Suppressor macrophage (primary cell): ENCODE measurements at regions not wholly inside any gene's neighbourhood (a gene's known extent, or its start where the extent isn't known, plus 50 kb on each side); places are given as distances from the start of the nearest gene placed in this dataset.

Source experiments
- DNase-seq, 4 experiments: peaks; one replicate each; pipeline ENCODE4 v3.0.0-alpha.2; 2020 to 2022

DNA sequence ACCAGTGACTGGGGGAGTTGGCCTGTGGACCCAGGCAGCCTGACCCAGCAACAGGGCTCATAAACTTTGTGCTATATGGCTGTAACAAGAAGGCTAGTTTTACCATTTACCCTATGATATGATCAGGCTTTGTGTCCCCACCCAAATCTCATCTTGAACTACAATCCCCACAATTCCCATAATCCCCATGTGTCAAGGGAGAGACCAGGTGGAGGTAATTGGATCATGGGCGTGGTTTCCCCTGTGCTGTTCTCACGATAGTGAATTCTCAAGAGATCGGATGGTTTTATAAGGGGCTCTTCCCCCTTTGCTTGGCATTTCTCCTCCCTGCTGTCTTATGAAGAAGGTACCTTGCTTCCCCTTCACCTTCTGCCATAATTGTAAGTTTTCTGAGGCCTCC lies 111.2 kb upstream of the NLRP1 start:
- no peak for DNase-seq

DNA sequence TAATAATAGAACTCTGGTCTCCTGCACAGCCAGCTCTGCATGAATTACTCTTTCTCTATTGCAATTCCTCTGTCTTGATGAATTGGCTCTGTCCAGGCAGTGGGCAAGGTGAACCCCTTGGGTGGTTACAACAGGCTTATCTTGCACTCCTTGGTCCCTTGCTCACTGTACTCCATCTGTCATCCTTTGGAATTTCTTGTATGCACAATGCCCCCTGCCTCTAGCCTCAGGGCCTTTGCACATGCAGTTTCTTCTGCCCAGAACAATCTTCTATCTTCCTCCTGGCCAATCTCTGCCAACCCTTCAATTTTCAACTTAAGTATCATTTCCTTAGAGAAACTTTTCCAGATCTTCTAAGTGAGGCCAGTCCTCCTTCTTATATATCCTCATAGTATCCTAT lies 114.7 kb upstream of the NLRP1 start:
- DNase-seq, result no peak

DNA sequence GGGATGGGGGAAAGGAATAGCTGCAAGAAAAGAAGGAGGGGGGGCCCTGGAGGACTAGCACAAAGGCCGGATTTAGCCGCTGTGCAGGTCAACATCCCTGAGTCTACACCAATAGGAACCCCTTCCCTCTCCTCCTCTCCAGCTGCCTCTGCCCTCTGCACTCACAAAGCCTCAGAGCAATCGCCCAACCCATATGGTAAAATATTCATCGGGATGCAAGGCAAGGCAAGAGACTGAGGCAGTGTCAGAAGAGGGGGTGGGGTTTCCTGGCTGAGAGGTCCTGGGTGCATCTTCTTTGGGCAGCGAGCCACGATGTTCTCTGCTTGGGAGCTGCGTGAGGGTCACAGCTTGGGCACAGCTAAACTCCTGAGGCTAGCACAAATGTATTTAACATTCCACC lies 115.5 kb upstream of the NLRP1 start:
- no peak for DNase-seq

DNA sequence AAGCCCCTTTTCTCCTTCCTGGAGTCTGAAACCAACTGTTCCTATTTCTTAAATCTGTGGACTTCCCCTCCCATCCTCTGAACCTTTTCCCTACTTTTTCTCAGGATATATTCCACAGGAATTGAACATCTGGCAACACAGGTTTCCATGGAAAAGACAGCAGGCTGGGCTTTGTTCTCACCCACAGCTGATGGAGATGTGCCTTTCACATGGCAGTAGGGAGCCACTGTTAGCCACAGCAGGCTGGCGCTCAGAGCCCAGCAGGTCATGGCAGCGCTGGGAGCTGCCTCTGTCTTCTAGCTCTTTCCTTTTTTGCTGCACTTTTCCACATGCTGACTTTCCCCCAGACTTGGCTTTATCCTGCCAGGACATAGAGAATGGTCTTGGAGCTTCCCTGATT lies 116.4 kb upstream of the NLRP1 start:
- no peak for DNase-seq

DNA sequence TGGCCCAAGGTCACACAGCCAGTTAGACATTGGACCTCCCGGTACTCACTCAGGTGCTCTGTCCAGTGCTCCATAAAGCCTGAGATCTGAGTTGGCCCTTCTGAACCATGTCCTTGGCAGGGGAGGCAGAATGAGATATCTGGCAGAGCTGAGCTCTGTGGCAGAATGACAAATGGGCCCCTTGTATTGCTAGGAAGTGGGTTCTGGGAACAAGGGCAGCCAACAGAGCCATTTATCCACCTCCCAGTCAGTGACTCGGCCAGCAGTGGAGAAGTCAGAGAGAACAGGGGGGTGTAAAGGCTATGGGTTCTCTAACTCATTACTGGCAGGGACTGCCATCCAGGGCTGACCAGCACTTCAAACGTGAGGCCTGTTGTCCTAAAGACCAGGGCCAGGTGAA lies 117.1 kb upstream of the NLRP1 start:
- DNase-seq, result no peak

DNA sequence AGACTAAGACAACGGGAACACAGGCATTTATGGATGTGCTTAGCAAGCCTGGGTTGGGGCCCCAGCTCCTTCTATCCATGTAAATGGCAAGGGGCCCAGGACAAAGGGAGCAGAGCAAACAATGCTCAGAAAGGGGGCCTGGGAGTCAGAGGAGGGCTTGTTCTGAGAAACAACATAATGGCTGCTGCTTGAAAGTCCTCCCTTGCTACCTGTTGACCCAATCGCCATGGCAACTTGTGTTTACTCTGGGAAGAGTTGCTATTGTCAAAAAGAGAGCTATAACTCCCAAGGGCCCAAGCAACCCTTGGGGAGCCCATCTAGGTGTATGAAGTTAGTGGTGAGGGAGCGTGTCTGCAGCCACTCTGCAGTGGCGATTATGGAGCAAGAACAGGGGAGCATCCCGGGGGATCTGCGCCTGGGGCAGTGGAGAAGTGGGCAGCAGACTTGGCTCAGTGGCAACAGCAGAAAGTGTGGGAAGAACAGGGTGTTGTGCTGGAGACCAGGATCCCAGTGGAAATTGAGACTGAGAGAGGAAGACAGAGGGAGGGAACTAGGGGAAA lies 118.7 kb upstream of the NLRP1 start:
- no peak for DNase-seq

DNA sequence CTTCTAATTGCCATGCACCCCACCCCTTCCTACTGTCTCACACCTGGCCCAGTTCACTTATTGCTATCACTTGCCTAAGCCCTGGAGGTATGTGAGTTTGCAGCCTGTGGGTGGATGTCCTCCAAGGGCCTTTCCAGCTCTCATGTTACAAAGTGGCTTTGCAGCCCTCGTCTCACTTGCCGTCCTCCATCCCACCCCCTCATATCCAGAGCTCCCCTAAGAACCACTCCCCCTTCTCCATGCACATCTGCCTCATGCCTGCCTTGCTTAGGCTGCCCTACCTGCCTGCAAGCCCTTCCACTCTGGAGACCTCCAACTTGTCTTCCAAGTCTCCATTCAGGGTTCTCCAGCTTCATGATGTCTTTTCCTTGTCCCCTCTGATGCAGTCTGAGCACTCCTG lies 119.4 kb upstream of the NLRP1 start:
- no peak for DNase-seq

DNA sequence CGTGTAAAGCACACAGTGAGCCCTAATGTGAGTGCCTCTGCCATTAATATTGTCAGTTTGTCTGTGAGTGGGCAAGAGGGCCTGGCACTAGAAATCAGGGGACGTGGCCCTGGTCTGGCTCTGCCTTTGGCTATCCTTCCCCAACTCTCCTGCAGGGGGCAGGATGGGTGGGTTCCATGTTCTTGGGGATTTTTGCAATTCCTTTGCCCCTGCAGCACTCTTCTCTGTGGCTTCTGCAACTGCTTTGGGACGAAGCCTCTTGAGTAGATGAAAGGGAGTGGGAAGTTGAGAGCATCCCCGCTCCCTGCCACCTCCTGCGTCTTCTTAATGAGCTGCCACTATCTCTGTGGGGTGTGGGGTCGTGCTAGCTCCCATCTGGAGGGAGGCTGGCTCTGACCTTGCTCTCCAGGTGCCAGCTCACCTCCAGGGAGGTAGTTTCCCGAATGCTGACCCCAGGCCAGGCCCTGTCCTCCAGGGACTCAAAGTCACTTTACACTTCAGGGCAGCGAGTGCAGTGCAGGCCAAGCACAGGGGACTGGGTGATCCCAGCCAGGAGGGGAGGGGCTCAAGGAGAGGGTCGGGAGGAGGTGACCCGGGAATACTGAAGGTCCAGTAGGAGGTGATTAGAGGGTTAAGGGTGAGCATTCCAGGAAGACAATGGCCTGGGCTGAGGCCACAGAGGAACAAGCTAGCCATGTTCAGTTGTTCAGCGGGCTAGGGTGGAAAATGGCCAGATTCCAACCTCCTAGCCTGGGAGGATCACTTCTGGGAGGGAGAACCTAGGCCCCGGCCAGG lies 121.0 kb upstream of the NLRP1 start:
- DNase-seq, result peak in 2 of 4 experiments; percentile 28 to 37

DNA sequence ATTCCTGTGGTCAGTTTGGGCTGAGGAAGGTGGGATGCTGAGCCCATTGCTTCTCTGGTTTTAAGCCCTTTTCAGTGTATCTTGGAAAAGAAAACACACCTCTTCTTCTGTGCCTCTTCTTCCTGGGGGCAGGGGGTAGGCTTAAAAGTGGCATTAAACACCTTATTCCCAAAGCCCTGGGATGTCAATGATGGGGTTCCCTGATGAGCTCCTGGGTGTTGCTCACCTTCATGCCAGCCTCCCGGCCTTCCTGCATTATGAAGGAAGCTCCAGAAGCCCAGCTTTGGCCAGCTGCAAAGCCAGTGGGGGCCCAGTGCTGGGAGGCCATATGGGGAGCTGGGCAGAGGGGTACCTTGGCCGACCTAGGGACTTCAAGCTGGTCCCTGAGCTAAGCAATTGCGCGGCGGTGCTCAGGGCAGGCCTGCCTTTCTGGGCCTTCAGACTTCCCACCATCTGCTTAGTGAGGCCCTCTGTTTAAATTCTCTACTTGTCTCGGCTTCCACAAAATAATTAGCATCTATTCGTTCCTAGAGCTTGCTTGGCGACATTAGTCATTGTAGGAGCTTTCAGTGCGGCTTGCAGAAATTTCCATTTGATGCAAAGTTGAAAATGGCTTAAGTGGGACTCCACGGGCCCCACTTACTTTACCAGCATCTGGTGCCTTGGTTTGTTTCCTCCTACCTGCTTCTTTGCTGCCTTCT lies 121.7 kb upstream of the NLRP1 start:
- DNase-seq, result no peak

DNA sequence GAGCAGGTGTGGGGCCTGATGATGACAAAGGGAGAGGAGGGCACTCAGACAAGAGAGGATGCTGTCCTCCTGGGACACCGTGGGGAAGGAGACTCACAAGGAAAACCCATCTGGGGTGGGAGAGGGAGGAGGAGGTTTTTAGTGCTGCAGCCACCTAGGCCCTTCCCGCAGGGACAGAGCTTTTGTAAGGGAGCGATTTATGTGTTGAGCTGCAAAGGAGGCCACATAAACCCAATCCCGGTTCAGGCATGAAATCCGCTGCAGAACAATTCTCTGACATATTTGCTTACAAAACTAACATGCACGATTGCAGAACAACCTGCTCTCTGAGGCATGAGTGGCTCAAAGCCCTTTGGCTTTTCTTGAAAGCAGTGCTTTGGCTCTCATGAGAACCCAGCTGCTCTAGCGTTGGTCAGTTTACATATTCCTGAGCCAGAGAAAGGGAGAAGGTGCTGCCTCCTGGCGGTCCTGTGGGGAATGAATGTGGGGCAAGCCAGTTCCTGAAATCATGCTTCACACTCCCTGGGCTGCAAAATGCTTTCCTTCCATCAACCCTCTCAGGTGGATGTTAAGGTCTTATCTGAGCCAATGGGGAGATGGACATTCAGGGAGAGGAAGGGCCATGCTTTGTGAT lies 122.4 kb upstream of the NLRP1 start:
- DNase-seq, result peak; percentile 73 to 86 (median 84)

DNA sequence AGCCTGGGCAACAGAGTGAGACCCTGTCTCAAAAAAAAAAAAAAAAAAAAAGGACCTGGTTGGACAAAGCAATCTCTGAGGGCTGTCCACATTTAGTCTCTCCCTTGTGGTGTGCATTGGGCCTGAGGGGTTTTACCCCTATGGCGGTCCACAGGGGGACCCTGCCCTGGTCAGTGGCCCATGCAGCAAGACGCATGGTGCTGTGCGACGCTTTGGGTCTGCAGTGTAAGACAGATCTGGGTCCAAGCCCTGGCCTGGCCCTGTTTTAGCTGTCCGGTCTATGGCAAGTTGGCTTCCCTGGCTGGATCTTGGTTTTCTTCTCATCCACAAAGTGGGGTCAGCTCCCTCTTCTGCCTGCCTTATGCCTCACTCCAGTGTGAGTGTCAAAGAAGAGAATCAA lies 123.2 kb upstream of the NLRP1 start:
- no peak for DNase-seq

DNA sequence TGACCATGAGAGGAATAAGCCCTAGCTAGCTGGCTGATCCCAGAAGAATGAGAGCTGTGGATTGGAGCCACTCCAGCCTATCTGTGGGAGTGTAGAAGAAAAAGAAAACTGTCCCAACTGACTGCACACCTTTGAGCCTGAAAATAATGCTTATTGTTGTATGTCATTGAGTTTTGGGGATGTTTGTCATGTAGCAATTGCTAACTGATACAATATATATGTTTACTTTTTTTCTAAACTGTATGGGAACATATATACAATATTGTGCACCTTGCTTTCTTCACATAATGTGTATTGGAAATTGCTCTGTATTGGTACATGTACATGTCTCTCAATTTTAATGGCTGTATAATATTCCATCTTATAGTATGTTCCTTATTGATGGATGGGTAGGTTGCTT lies 124.0 kb upstream of the NLRP1 start:
- no peak for DNase-seq

DNA sequence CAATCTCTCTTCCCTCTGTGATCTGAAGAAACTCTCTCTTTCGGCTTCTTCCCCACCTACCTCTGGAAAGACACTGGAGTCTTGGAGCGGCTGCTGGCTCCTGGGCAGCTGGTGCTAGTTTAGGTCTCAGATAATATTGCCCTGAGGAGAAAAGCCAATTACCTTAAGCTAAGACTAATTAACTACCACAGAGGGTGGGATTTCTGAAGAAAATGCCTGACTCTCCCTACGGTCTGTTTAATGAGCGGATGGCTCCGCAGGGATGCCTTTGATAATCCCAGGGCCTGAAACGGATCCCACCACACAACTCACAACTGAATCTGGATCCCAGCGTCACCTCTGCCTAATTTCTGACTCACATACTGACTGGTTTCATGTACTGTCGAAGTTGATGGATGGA lies 127.0 kb upstream of the NLRP1 start:
- no peak for DNase-seq

DNA sequence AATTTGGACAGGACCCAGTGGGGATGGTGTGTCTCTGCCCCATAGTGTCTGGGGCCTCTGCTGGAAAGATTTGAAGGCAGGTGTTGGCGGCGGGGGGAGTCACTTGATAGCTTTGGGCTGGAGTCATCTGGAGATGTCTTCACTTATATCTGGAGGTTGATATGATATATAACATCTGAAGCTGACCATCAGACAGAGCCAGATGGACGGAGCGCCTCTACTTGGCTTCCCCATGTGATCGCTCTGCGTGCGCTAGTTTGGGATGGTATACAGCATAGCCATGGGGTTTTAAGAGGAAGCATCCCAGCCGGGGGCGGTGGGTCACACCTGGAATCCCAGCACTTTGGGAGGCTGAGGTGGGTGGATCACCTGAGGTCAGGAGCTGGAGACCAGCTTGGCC lies 130.7 kb upstream of the NLRP1 start:
- DNase-seq, result no peak

DNA sequence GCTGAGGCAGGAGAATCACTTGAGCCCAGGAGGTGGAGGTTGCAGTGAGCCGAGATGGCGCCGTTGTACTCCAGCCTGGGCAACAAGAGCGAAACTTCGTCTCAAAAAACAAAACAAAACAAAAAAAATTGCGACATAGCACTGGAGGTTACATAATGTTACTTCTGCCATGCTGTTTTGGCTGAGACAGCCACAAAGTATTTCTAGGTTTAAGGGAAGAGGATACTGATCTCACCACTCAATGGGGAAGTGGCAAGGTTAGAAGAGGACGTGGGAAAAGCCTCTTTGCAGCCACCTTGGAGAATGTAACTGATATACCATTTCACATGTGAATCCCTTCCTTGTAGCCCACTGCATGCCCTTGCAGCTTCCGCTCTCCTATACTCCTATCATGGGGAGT lies 131.2 kb upstream of the NLRP1 start:
- peak; percentile 78 to 92 (median 88) for DNase-seq

DNA sequence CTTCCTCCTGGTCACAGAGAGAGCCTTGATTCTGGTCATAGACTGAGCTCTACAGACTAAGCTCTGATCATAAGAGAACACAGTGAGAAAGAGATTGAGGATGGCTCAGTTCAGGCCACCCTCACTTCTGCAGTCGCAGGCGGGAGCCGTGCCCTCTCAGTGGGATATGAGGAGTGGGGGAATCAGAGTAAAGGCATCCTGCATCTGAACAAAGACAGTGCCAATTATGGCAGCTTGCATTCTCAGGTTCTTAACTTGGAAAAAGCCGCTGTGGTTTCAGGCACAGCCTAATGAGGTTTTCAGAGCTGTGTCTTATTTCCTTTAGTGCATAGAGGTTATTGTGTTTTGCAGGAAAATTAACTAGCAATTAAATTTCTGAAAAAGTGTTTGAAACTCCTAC lies 134.4 kb upstream of the NLRP1 start:
- no peak for DNase-seq

DNA sequence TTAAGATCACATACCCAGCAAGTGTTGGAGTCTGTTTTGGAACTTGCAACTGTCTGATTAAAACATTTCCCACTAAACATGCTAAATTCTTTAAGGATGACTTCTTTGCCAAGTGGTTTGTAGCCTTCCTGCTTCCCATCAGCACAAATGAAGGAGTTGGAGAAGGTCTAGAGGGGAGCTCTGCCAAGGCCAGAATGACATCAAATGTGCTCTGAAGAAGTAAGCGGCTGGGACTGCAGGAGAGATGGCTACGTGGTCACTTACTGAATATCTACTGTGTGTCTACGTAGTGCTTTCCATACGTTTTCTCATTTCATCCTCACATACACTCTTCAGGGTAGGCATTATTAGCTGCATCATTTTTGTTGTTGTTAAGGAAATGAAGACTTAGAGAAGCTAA lies 135.7 kb upstream of the NLRP1 start:
- DNase-seq, result no peak

DNA sequence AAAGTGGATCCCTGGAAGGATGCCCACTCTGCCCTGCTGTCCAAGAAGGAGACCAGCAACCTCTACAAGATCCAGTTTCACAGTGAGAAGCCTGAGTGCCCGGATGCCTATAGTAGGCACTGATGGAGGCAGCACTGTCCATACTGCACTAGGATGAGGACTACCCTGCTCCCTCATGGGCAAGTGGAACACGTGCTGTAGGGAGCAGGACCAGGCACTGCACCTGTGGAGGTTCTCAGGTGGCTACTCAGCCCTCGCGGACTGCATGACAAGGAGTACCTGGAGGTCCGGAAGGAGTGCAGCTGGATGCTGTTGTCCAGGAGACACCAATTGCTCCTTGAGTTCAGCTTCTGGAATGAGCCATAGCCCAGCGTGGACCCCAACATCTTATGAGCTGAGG lies 146.1 kb upstream of the NLRP1 start:
- DNase-seq, result no peak

DNA sequence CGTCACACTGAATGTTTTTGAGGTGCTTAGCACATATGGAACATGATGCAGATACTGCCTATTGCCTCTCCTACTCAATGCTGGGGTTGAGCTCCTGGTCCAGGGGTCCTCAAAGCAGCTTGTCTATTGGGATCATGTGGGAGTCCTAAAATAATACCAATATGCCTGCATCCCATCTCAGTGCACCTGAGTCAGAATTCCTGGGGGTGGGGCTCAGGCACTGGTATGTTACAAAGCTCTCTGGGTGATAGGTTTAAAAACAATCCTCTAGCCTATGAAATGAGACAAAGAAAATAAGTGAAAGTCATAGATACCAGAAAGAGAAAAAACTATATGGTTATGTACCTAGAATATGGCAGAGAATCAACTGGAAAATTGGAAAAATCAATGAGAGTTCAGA lies 156.6 kb upstream of the NLRP1 start:
- no peak for DNase-seq

DNA sequence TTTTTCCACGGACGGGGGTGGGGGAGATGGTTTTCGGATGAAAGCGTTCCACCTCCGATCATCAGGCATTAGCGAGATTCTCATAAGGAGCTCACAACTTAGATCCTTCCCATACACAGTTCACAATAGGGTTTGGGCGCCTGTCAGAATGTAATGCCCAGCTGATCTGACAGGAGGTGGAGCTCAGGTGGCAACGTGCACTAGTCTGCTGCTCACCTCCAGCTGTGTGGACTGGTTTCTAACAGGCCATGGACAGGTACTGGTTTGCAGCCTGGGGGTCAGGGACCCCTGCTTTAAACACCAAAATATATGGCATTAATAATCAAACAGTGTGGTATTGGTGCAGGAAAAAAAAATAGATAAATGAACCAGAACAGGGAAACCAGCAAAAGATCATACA lies 157.5 kb upstream of the NLRP1 start:
- DNase-seq, result no peak

DNA sequence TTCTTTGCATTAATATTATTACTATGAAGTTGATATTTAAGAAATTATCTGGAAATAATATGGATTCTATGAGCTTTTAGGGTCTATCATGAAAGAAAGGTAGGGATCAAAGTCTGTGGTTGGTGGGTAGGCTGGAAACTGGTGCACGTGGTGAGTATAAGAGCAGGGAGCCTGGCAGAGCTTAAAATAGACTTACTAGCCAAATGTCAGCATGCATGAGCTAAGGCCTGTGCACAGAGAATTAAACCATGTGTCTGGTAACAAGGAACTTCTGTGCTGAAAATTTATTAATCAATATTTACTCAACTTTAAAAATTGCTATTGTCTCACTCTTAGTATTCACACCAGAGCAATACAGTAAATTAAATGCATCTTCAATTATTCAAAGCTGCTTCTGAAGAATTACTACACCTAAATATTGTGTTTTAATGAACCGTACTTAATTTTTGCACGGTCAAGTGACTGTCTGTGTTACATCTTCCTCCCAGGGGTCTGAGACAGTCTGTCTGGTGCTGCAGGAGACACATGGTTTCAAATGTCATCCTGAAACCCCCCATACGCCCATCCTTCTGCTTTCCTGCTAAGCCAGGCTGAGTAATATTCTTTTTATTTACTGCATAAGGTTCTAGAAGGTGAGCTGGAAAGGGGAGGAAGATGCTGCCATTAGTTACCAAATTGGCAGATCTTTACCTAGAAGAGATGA lies 161.0 kb upstream of the NLRP1 start:
- DNase-seq, result no peak

DNA sequence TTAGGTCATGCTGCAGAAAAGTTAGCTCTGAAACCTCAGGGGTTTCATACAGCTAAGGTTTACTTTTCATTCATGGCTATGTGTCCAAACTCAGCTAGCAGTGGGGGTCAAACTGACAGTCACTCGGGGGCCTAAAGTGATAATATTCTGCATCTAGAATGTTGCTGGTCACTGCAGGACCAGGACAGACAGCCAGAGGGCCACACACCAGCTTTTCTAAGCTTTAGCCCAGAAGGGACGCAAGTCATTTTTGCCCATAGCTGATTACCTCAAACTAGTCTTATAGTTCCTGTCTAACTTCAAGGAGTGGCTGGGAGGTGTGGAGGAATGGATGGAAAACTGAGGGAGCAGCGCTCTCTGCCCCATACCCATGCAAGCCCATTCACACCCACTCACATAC lies 163.0 kb upstream of the NLRP1 start:
- DNase-seq, result no peak

DNA sequence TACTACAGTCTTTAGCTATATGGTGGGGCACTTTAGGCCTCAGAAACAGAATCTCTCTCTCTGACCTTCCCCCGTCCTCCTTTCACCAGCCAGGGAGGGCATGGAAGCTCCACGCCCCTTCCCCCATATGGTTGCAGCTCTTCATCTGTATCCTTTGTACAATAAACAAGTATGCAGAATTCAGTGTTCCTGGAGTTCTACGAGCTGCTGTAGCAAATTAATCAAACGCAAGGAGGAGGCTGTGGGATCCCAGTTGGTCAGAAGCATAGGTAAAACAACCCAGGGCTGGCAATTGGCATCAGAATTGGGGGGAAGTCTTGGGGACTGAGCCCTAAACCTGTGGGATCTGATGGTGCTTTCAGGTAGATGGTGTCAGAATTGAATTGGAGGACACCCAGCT lies 163.7 kb upstream of the NLRP1 start:
- DNase-seq, result no peak
